GM23338 (cell line): ENCODE measurements at regions not wholly inside any gene's neighbourhood (a gene's known extent, or its start where the extent isn't known, plus 50 kb on each side); places are given as distances from the start of the nearest gene placed in this dataset.

Source experiments
- ATAC-seq: fragments of 200-7000 bp; cut with Tn5 transposase; 3 replicates; pipeline ENCODE4 v1.9.1; 2020
- DNase-seq: peaks from one replicate; pipeline ENCODE4 v3.0.0-alpha.2; 2015; ENCODE audit warnings: low spot score
- H2AFZ ChIP-seq: fragments of 200-600 bp; sonication (generic); 2 replicates; pipeline ENCODE4 v1.8.0; 2016; ENCODE audit warnings: antibody characterized with exemption, mild to moderate bottlenecking, moderate library complexity
- H3F3A ChIP-seq: fragments of 200-600 bp; sonication (generic); replicated peaks from 2 replicates; pipeline ENCODE4 v1.8.0; 2017; ENCODE audit warnings: antibody characterized with exemption, mixed run types, low read depth
- H3K27ac ChIP-seq: fragments of 200-600 bp; sonication (generic); 2 replicates; pipeline ENCODE4 v1.6.1; 2016; ENCODE audit warnings: low read depth
- H3K27me3 ChIP-seq: fragments of 200-600 bp; sonication (generic); 2 replicates; pipeline ENCODE4 v1.8.0; 2016; ENCODE audit warnings: mild to moderate bottlenecking, mixed run types, moderate library complexity; ENCODE audit not compliant: insufficient read depth
- H3K36me3 ChIP-seq: fragments of 200-600 bp; sonication (generic); 2 replicates; pipeline ENCODE4 v1.8.0; 2016; ENCODE audit warnings: mild to moderate bottlenecking; ENCODE audit not compliant: insufficient read depth
- H3K4me1 ChIP-seq: fragments of 200-600 bp; sonication (generic); 2 replicates; pipeline ENCODE4 v1.8.0; 2016; ENCODE audit warnings: mild to moderate bottlenecking, moderate library complexity; ENCODE audit not compliant: insufficient read depth
- H3K4me2 ChIP-seq: fragments of 200-600 bp; sonication (generic); 2 replicates; pipeline ENCODE4 v1.7.1; 2017; ENCODE audit warnings: mixed run types
- H3K4me3 ChIP-seq: fragments of 200-600 bp; sonication (generic); 2 replicates; pipeline ENCODE4 v1.6.1; 2016; ENCODE audit warnings: mixed run types
- H3K79me2 ChIP-seq: fragments of 200-600 bp; sonication (generic); replicated peaks from 2 replicates; pipeline ENCODE4 v1.8.0; 2017; ENCODE audit warnings: mild to moderate bottlenecking; ENCODE audit not compliant: insufficient read depth
- H3K9me2 ChIP-seq: fragments of 200-600 bp; sonication (generic); 2 replicates; pipeline ENCODE4 v1.8.0; 2017; ENCODE audit not compliant: insufficient read depth
- H4K20me1 ChIP-seq: fragments of 200-600 bp; sonication (generic); replicated peaks from 2 replicates; pipeline ENCODE4 v1.8.0; 2017; ENCODE audit warnings: mild to moderate bottlenecking; ENCODE audit not compliant: insufficient read depth
- H3K27ac Mint-ChIP-seq: 2 replicates; pipeline ENCODE4 v1.8.0; 2020; ENCODE audit warnings: inconsistent platforms, mild to moderate bottlenecking, moderate library complexity, mixed read lengths
- H3K27me3 Mint-ChIP-seq: 3 replicates; pipeline ENCODE4 v1.8.0; 2022; ENCODE audit warnings: low read depth, mild to moderate bottlenecking, moderate library complexity, mixed read lengths, inconsistent platforms; ENCODE audit not compliant: insufficient read depth, poor library complexity
- H3K36me3 Mint-ChIP-seq: 3 replicates; pipeline ENCODE4 v1.8.0; 2021; ENCODE audit warnings: low read depth, mild to moderate bottlenecking, inconsistent platforms, moderate library complexity, mixed read lengths
- H3K4me1 Mint-ChIP-seq: 3 replicates; pipeline ENCODE4 v1.8.0; 2020; ENCODE audit warnings: mild to moderate bottlenecking, inconsistent platforms, mixed read lengths
- H3K4me3 Mint-ChIP-seq: 3 replicates; pipeline ENCODE4 v1.8.0; 2021; ENCODE audit warnings: moderate library complexity, mild to moderate bottlenecking, inconsistent platforms, mixed read lengths
- H3K9me3 Mint-ChIP-seq: 3 replicates; pipeline ENCODE4 v1.8.0; 2020; ENCODE audit warnings: moderate library complexity, mild to moderate bottlenecking, inconsistent platforms, mixed read lengths
- CREB1 ChIP-seq: fragments of 250-450 bp; sonication (Bioruptor Pico); IDR thresholded peaks from 2 replicates; pipeline ENCODE4 v1.5.0; 2020; ENCODE audit warnings: low read depth, mild to moderate bottlenecking, moderate library complexity
- ETS1 ChIP-seq: IDR thresholded peaks from 2 replicates; pipeline ENCODE4 v1.6.1; 2016; ENCODE audit warnings: antibody characterized with exemption
- EZH2 ChIP-seq: fragments of 200-600 bp; sonication (generic); IDR thresholded peaks from one replicate; pipeline ENCODE4 v1.8.0; 2017; ENCODE audit warnings: antibody characterized with exemption, mild to moderate bottlenecking, low read depth; ENCODE audit not compliant: unreplicated experiment
- EZH2phosphoT487 ChIP-seq: fragments of 200-600 bp; sonication (generic); IDR thresholded peaks from one replicate; pipeline ENCODE4 v1.8.1; 2018; ENCODE audit warnings: antibody characterized with exemption; ENCODE audit not compliant: unreplicated experiment
- REST ChIP-seq: IDR thresholded peaks from one replicate; pipeline ENCODE4 v1.6.1; 2018; ENCODE audit warnings: antibody characterized with exemption; ENCODE audit not compliant: unreplicated experiment

- peaks cover 4% of the 10 kb centered on the region; the same call in 2 of the 3 replicates for H3K36me3 Mint-ChIP-seq
- H3K27me3 Mint-ChIP-seq, result no peaks in the 10 kb centered on the region
- TF ChIP-seq EZH2, result no peak
- no peak for TF ChIP-seq ETS1
- no peak for TF ChIP-seq CREB1 (CRISPR knock-in tag)
- H3K36me3 ChIP-seq, result no peaks in the 10 kb centered on the region
- H3K27ac ChIP-seq, result no peak overlapping the region
- no peaks in the 10 kb centered on the region for H3K79me2 ChIP-seq
- H3K27ac Mint-ChIP-seq, result no peak overlapping the region
- DNase-seq, result no peak
- no peak overlapping the region for H3K4me3 Mint-ChIP-seq
- H3K27me3 ChIP-seq, result no peaks in the 10 kb centered on the region
- peaks cover 10% of the 10 kb centered on the region for H3K9me3 Mint-ChIP-seq
- no peaks in the 10 kb centered on the region for H3F3A ChIP-seq
- H2AFZ ChIP-seq, result peak overlapping the region; percentile 78
- no peaks in the 10 kb centered on the region for H3K4me1 ChIP-seq
- no peak overlapping the region for H3K4me3 ChIP-seq
- no peaks in the 10 kb centered on the region for H4K20me1 ChIP-seq
- no peaks in the 10 kb centered on the region for H3K4me1 Mint-ChIP-seq
- no peak for ATAC-seq
- no peaks in the 10 kb centered on the region for H3K9me2 ChIP-seq
- no peak overlapping the region for H3K4me2 ChIP-seq
Measured at GRCh38 chr6:10073341-10073740, 341.5 kb downstream of the TFAP2A start.

GRCh38 chr6:10071631-10072220, 343.1 kb downstream of the TFAP2A start:
- no peaks in the 10 kb centered on the region for H3F3A ChIP-seq
- no peak overlapping the region for H3K4me3 ChIP-seq
- H3K27ac Mint-ChIP-seq, result no peak overlapping the region
- H4K20me1 ChIP-seq, result no peaks in the 10 kb centered on the region
- H3K36me3 Mint-ChIP-seq, result peaks cover 4% of the 10 kb centered on the region; the same call in 2 of the 3 replicates
- H2AFZ ChIP-seq, result no peak overlapping the region
- H3K4me2 ChIP-seq, result no peak overlapping the region
- H3K27me3 Mint-ChIP-seq, result no peaks in the 10 kb centered on the region
- no peaks in the 10 kb centered on the region for H3K27me3 ChIP-seq
- no peak overlapping the region for H3K27ac ChIP-seq
- ATAC-seq (no peak), DNase-seq (no peak)
- peaks cover 10% of the 10 kb centered on the region for H3K9me3 Mint-ChIP-seq
- H3K4me1 Mint-ChIP-seq, result no peaks in the 10 kb centered on the region
- no peak for TF ChIP-seq ETS1
- TF ChIP-seq EZH2phosphoT487, result no peak
- no peak for TF ChIP-seq REST
- H3K4me1 ChIP-seq, result no peaks in the 10 kb centered on the region
- H3K4me3 Mint-ChIP-seq, result no peak overlapping the region
- no peaks in the 10 kb centered on the region for H3K36me3 ChIP-seq
- no peaks in the 10 kb centered on the region for H3K79me2 ChIP-seq
- no peaks in the 10 kb centered on the region for H3K9me2 ChIP-seq
